GM23338 (cell line): ENCODE measurements at regions not wholly inside any gene's neighbourhood (a gene's known extent, or its start where the extent isn't known, plus 50 kb on each side); places are given as distances from the start of the nearest gene placed in this dataset.

Experiments used
- ATAC-seq: fragments of 200-7000 bp; cut with Tn5 transposase; 3 replicates; pipeline ENCODE4 v1.9.1; 2020
- DNase-seq: peaks from one replicate; pipeline ENCODE4 v3.0.0-alpha.2; 2015; ENCODE audit warnings: low spot score
- H2AFZ ChIP-seq: fragments of 200-600 bp; sonication (generic); 2 replicates; pipeline ENCODE4 v1.8.0; 2016; ENCODE audit warnings: antibody characterized with exemption, mild to moderate bottlenecking, moderate library complexity
- H3F3A ChIP-seq: fragments of 200-600 bp; sonication (generic); replicated peaks from 2 replicates; pipeline ENCODE4 v1.8.0; 2017; ENCODE audit warnings: antibody characterized with exemption, mixed run types, low read depth
- H3K27ac ChIP-seq: fragments of 200-600 bp; sonication (generic); 2 replicates; pipeline ENCODE4 v1.6.1; 2016; ENCODE audit warnings: low read depth
- H3K27me3 ChIP-seq: fragments of 200-600 bp; sonication (generic); 2 replicates; pipeline ENCODE4 v1.8.0; 2016; ENCODE audit warnings: mild to moderate bottlenecking, mixed run types, moderate library complexity; ENCODE audit not compliant: insufficient read depth
- H3K36me3 ChIP-seq: fragments of 200-600 bp; sonication (generic); 2 replicates; pipeline ENCODE4 v1.8.0; 2016; ENCODE audit warnings: mild to moderate bottlenecking; ENCODE audit not compliant: insufficient read depth
- H3K4me1 ChIP-seq: fragments of 200-600 bp; sonication (generic); 2 replicates; pipeline ENCODE4 v1.8.0; 2016; ENCODE audit warnings: mild to moderate bottlenecking, moderate library complexity; ENCODE audit not compliant: insufficient read depth
- H3K4me2 ChIP-seq: fragments of 200-600 bp; sonication (generic); 2 replicates; pipeline ENCODE4 v1.7.1; 2017; ENCODE audit warnings: mixed run types
- H3K4me3 ChIP-seq: fragments of 200-600 bp; sonication (generic); 2 replicates; pipeline ENCODE4 v1.6.1; 2016; ENCODE audit warnings: mixed run types
- H3K79me2 ChIP-seq: fragments of 200-600 bp; sonication (generic); replicated peaks from 2 replicates; pipeline ENCODE4 v1.8.0; 2017; ENCODE audit warnings: mild to moderate bottlenecking; ENCODE audit not compliant: insufficient read depth
- H3K9me2 ChIP-seq: fragments of 200-600 bp; sonication (generic); 2 replicates; pipeline ENCODE4 v1.8.0; 2017; ENCODE audit not compliant: insufficient read depth
- H4K20me1 ChIP-seq: fragments of 200-600 bp; sonication (generic); replicated peaks from 2 replicates; pipeline ENCODE4 v1.8.0; 2017; ENCODE audit warnings: mild to moderate bottlenecking; ENCODE audit not compliant: insufficient read depth
- H3K27ac Mint-ChIP-seq: 2 replicates; pipeline ENCODE4 v1.8.0; 2020; ENCODE audit warnings: inconsistent platforms, mild to moderate bottlenecking, moderate library complexity, mixed read lengths
- H3K27me3 Mint-ChIP-seq: 3 replicates; pipeline ENCODE4 v1.8.0; 2022; ENCODE audit warnings: low read depth, mild to moderate bottlenecking, moderate library complexity, mixed read lengths, inconsistent platforms; ENCODE audit not compliant: insufficient read depth, poor library complexity
- H3K36me3 Mint-ChIP-seq: 3 replicates; pipeline ENCODE4 v1.8.0; 2021; ENCODE audit warnings: low read depth, mild to moderate bottlenecking, inconsistent platforms, moderate library complexity, mixed read lengths
- H3K4me1 Mint-ChIP-seq: 3 replicates; pipeline ENCODE4 v1.8.0; 2020; ENCODE audit warnings: mild to moderate bottlenecking, inconsistent platforms, mixed read lengths
- H3K4me3 Mint-ChIP-seq: 3 replicates; pipeline ENCODE4 v1.8.0; 2021; ENCODE audit warnings: moderate library complexity, mild to moderate bottlenecking, inconsistent platforms, mixed read lengths
- H3K9me3 Mint-ChIP-seq: 3 replicates; pipeline ENCODE4 v1.8.0; 2020; ENCODE audit warnings: moderate library complexity, mild to moderate bottlenecking, inconsistent platforms, mixed read lengths
- CREB1 ChIP-seq: fragments of 250-450 bp; sonication (Bioruptor Pico); IDR thresholded peaks from 2 replicates; pipeline ENCODE4 v1.5.0; 2020; ENCODE audit warnings: low read depth, mild to moderate bottlenecking, moderate library complexity
- CTCF ChIP-seq, 2 experiments: fragments of 200-600 bp in 1 of 2; sonication (generic) in 1 of 2; conservative IDR thresholded peaks; 2 replicates each; pipeline versions ENCODE4 v1.5.1 to v1.6.1; 2016 to 2017; ENCODE audit warnings: antibody characterized with exemption in 2 of 2, low read depth in 2 of 2, mild to moderate bottlenecking in 2 of 2, moderate library complexity in 1 of 2
- ETS1 ChIP-seq: IDR thresholded peaks from 2 replicates; pipeline ENCODE4 v1.6.1; 2016; ENCODE audit warnings: antibody characterized with exemption
- EZH2 ChIP-seq: fragments of 200-600 bp; sonication (generic); IDR thresholded peaks from one replicate; pipeline ENCODE4 v1.8.0; 2017; ENCODE audit warnings: antibody characterized with exemption, mild to moderate bottlenecking, low read depth; ENCODE audit not compliant: unreplicated experiment
- EZH2phosphoT487 ChIP-seq: fragments of 200-600 bp; sonication (generic); IDR thresholded peaks from one replicate; pipeline ENCODE4 v1.8.1; 2018; ENCODE audit warnings: antibody characterized with exemption; ENCODE audit not compliant: unreplicated experiment
- JUNB ChIP-seq: IDR thresholded peaks from one replicate; pipeline ENCODE4 v1.6.1; 2016; ENCODE audit warnings: antibody characterized with exemption; ENCODE audit not compliant: unreplicated experiment
- NANOG ChIP-seq: IDR thresholded peaks from 2 replicates; pipeline ENCODE4 v1.6.1; 2016; ENCODE audit warnings: antibody characterized with exemption, borderline replicate concordance
- POLR2AphosphoS5 ChIP-seq: IDR thresholded peaks from 2 replicates; pipeline ENCODE4 v1.6.1; 2016; ENCODE audit warnings: antibody characterized with exemption, low read depth
- REST ChIP-seq: IDR thresholded peaks from one replicate; pipeline ENCODE4 v1.6.1; 2018; ENCODE audit warnings: antibody characterized with exemption; ENCODE audit not compliant: unreplicated experiment
- STAT1 ChIP-seq: IDR thresholded peaks from one replicate; pipeline ENCODE4 v1.6.1; 2016; ENCODE audit warnings: antibody characterized with exemption; ENCODE audit not compliant: unreplicated experiment
- ZNF114 ChIP-seq: fragments of 250-450 bp; sonication (Bioruptor Pico); IDR thresholded peaks from 2 replicates; pipeline ENCODE4 v1.5.0; 2020; ENCODE audit warnings: mild to moderate bottlenecking, moderate library complexity
- ZNF331 ChIP-seq: fragments of 250-450 bp; sonication (Bioruptor Pico); IDR thresholded peaks from 2 replicates; pipeline ENCODE4 v1.5.0; 2020; ENCODE audit warnings: low read depth, mild to moderate bottlenecking, moderate library complexity
- ZNF462 ChIP-seq: fragments of 250-450 bp; sonication (Bioruptor Pico); IDR thresholded peaks from 2 replicates; pipeline ENCODE4 v1.5.0; 2020; ENCODE audit warnings: mild to moderate bottlenecking, moderate library complexity

- no peaks in the 10 kb centered on the region for H3K27me3 Mint-ChIP-seq
- no peaks in the 10 kb centered on the region for H3K36me3 ChIP-seq
- no peaks in the 10 kb centered on the region for H3K36me3 Mint-ChIP-seq
- no peak overlapping the region for H3K4me3 ChIP-seq
- no peak overlapping the region for H3K27ac Mint-ChIP-seq
- H3K4me1 Mint-ChIP-seq: peaks cover 37% of the 10 kb centered on the region
- no peaks in the 10 kb centered on the region for H3K27me3 ChIP-seq
- no peaks in the 10 kb centered on the region for H3K9me3 Mint-ChIP-seq
- DNase-seq: no peak
- H3F3A ChIP-seq: no peaks in the 10 kb centered on the region
- no peak overlapping the region for H3K4me3 Mint-ChIP-seq
- H2AFZ ChIP-seq: 0 out of 2 replicates have a peak overlapping the region, but pooled peaks have one; percentile 14
- H3K4me2 ChIP-seq: no peak overlapping the region
- no peak for ATAC-seq
- no peak overlapping the region for H3K27ac ChIP-seq
- TF ChIP-seq EZH2: no peak
- TF ChIP-seq STAT1: no peak
- TF ChIP-seq CTCF (conservative IDR thresholded peaks at IDR 0.05; ENCODE audit: low read depth in 2 of 2): no peak
- no peak for TF ChIP-seq ZNF331
- no peak for TF ChIP-seq ZNF114
- no peak for TF ChIP-seq JUNB
- TF ChIP-seq POLR2AphosphoS5: no peak
- no peak for TF ChIP-seq NANOG
- no peak for TF ChIP-seq REST
- no peak for TF ChIP-seq ETS1
- TF ChIP-seq EZH2phosphoT487: no peak
- no peak for TF ChIP-seq CREB1
- no peak for TF ChIP-seq ZNF462 (CRISPR knock-in tag)
- H4K20me1 ChIP-seq: no peaks in the 10 kb centered on the region
- H3K79me2 ChIP-seq: no peaks in the 10 kb centered on the region
- no peaks in the 10 kb centered on the region for H3K9me2 ChIP-seq
- H3K4me1 ChIP-seq: peaks cover 9% of the 10 kb centered on the region
Observed at GRCh38 chr10:83542774-83543411, 596.4 kb upstream of the GHITM start.
